GM21381 (cell line): ENCODE measurements at regions not wholly inside any gene's neighbourhood (a gene's known extent, or its start where the extent isn't known, plus 50 kb on each side); places are given as distances from the start of the nearest gene placed in this dataset.
"Not testable (repeated sequence)": the region's sequence is repeated elsewhere in the genome, so short reads cannot be mapped to it uniquely, and the experiment has no call there.

Experiments used
- ATAC-seq: cut with Tn5 transposase; IDR thresholded peaks from one replicate; pipeline ENCODE4 v1.9.1; 2021; ENCODE audit warnings: mild to moderate bottlenecking, moderate library complexity; ENCODE audit not compliant: unreplicated experiment

- ATAC-seq = no peak
These were observed 57.0 kb downstream of the RASL11A start for GRCh38 chr13:27327633-27328032.

- no peak for ATAC-seq
These were observed 58.6 kb downstream of the RASL11A start for GRCh38 chr13:27329210-27329609.

- ATAC-seq = no peak
These were observed 64.3 kb downstream of the RASL11A start for GRCh38 chr13:27334774-27335435.

- ATAC-seq = no peak
These were observed 65.5 kb downstream of the RASL11A start for GRCh38 chr13:27336014-27336673.

- ATAC-seq = no peak
These were observed 67.6 kb downstream of the RASL11A start for GRCh38 chr13:27338207-27338606.

- ATAC-seq = no peak
These were observed 68.2 kb downstream of the RASL11A start for GRCh38 chr13:27338816-27339215.

- ATAC-seq = no peak
These were observed 68.7 kb downstream of the RASL11A start for GRCh38 chr13:27339299-27339698.

- ATAC-seq = no peak
These were observed 71.0 kb downstream of the RASL11A start for GRCh38 chr13:27341616-27342015.

GRCh38 chr13:27347211-27347772 is 76.7 kb downstream of the RASL11A start:
- no peak for ATAC-seq

- ATAC-seq = no peak
These were observed 76.0 kb upstream of the GTF3A start for GRCh38 chr13:27348461-27348860.

GRCh38 chr13:27349458-27349857 is 75.0 kb upstream of the GTF3A start:
- no peak for ATAC-seq

- not testable (repeated sequence) for ATAC-seq
These were observed 73.6 kb upstream of the GTF3A start for GRCh38 chr13:27350825-27351224.

GRCh38 chr13:27352698-27353097 is 71.7 kb upstream of the GTF3A start:
- ATAC-seq = no peak

- ATAC-seq = peak; percentile 96
These were observed 71.2 kb upstream of the GTF3A start for GRCh38 chr13:27353166-27353583.

- no peak for ATAC-seq
These were observed 70.7 kb upstream of the GTF3A start for GRCh38 chr13:27353708-27354107.

- ATAC-seq = no peak
These were observed 70.0 kb upstream of the GTF3A start for GRCh38 chr13:27354379-27354778.

GRCh38 chr13:27355894-27356293 is 68.5 kb upstream of the GTF3A start:
- no peak for ATAC-seq

GRCh38 chr13:27358420-27358819 is 66.0 kb upstream of the GTF3A start:
- ATAC-seq = no peak

GRCh38 chr13:27359199-27359821 is 65.1 kb upstream of the GTF3A start:
- ATAC-seq = no peak

GRCh38 chr13:27360562-27360961 is 63.9 kb upstream of the GTF3A start:
- ATAC-seq = no peak

- ATAC-seq = peak; percentile 93
These were observed 62.2 kb upstream of the GTF3A start for GRCh38 chr13:27362064-27362751.
